Suppressor macrophage treated with lipopolysaccharide for 1 hour (primary cell): ENCODE measurements at regions not wholly inside any gene's neighbourhood (a gene's known extent, or its start where the extent isn't known, plus 50 kb on each side); places are given as distances from the start of the nearest gene placed in this dataset.

Experiments used
- DNase-seq, 3 donors: peaks; one replicate each; pipeline ENCODE4 v3.0.0-alpha.2; 2020 to 2022

- no peak for DNase-seq
These were observed 1493.6 kb downstream of the BRD1 start for GRCh38 chr22:48333816-48334735.

- DNase-seq: no peak
These were observed 1494.3 kb downstream of the BRD1 start for GRCh38 chr22:48333323-48333763.

GRCh38 chr22:48332438-48333322 is 1495.0 kb downstream of the BRD1 start:
- DNase-seq: no peak

- DNase-seq: no peak
These were observed 1495.9 kb downstream of the BRD1 start for GRCh38 chr22:48331691-48332220.

- no peak for DNase-seq
These were observed 1496.4 kb downstream of the BRD1 start for GRCh38 chr22:48331266-48331665.

- no peak for DNase-seq
These were observed 1500.0 kb downstream of the BRD1 start for GRCh38 chr22:48327721-48328120.

GRCh38 chr22:48323746-48324145 is 1503.9 kb downstream of the BRD1 start:
- no peak for DNase-seq

- DNase-seq: no peak
These were observed 1504.8 kb downstream of the BRD1 start for GRCh38 chr22:48322907-48323306.

GRCh38 chr22:48321986-48322545 is 1505.6 kb downstream of the BRD1 start:
- no peak for DNase-seq

- no peak for DNase-seq
These were observed 1506.8 kb downstream of the BRD1 start for GRCh38 chr22:48320683-48321451.

- no peak for DNase-seq
These were observed 1507.5 kb downstream of the BRD1 start for GRCh38 chr22:48320048-48320682.

GRCh38 chr22:48319321-48320047 is 1508.2 kb downstream of the BRD1 start:
- no peak for DNase-seq

GRCh38 chr22:48318575-48319320 is 1508.9 kb downstream of the BRD1 start:
- no peak for DNase-seq

- no peak for DNase-seq
These were observed 1509.5 kb downstream of the BRD1 start for GRCh38 chr22:48318173-48318572.

- DNase-seq: no peak
These were observed 1511.1 kb downstream of the BRD1 start for GRCh38 chr22:48316257-48317250.

GRCh38 chr22:48315439-48316256 is 1512.0 kb downstream of the BRD1 start:
- no peak for DNase-seq

GRCh38 chr22:48314073-48314472 is 1513.6 kb downstream of the BRD1 start:
- DNase-seq: no peak
